H9 (cell line): ENCODE measurements at regions not wholly inside any gene's neighbourhood (a gene's known extent, or its start where the extent isn't known, plus 50 kb on each side); places are given as distances from the start of the nearest gene placed in this dataset.

ENCODE experiments used
- DNase-seq: peaks from one replicate; pipeline ENCODE4 v3.0.0-alpha.2; 2017
- H2AFZ ChIP-seq: one replicate; pipeline ENCODE4 v1.6.1; 2013; ENCODE audit warnings: mild to moderate bottlenecking, low read length, control low read depth, moderate library complexity
- H2AK5ac ChIP-seq: 2 replicates; pipeline ENCODE4 v1.6.1; 2013; ENCODE audit warnings: low read length, control low read depth, mixed read lengths; ENCODE audit not compliant: insufficient read length
- H2BK120ac ChIP-seq: one replicate; pipeline ENCODE4 v1.6.1; 2013; ENCODE audit warnings: low read depth, mild to moderate bottlenecking, low read length, control low read depth, inconsistent platforms; ENCODE audit not compliant: poor library complexity, severe bottlenecking
- H2BK12ac ChIP-seq: 2 replicates; pipeline ENCODE4 v1.6.1; 2013; ENCODE audit warnings: low read length, control low read depth, mixed read lengths, low read depth; ENCODE audit not compliant: insufficient read length
- H2BK15ac ChIP-seq: 2 replicates; pipeline ENCODE4 v1.6.1; 2013; ENCODE audit warnings: low read depth, low read length, control low read depth
- H2BK20ac ChIP-seq: one replicate; pipeline ENCODE4 v1.6.1; 2013; ENCODE audit warnings: low read depth, mild to moderate bottlenecking, low read length, control low read depth, inconsistent platforms; ENCODE audit not compliant: poor library complexity, severe bottlenecking
- H2BK5ac ChIP-seq: 2 replicates; pipeline ENCODE4 v1.6.1; 2013; ENCODE audit warnings: low read length, control low read depth, mixed read lengths; ENCODE audit not compliant: insufficient read length
- H3K14ac ChIP-seq: 2 replicates; pipeline ENCODE4 v1.6.1; 2013; ENCODE audit warnings: low read length, control low read depth; ENCODE audit not compliant: insufficient read depth
- H3K18ac ChIP-seq: 2 replicates; pipeline ENCODE4 v1.6.1; 2013; ENCODE audit warnings: low read depth, mild to moderate bottlenecking, mixed read lengths, low read length, control low read depth; ENCODE audit not compliant: insufficient read length
- H3K23ac ChIP-seq: 2 replicates; pipeline ENCODE4 v1.6.1; 2013; ENCODE audit warnings: low read length, control low read depth, mixed read lengths, low read depth; ENCODE audit not compliant: insufficient read length
- H3K23me2 ChIP-seq: 2 replicates; pipeline ENCODE4 v1.6.1; 2013; ENCODE audit warnings: low read depth, mild to moderate bottlenecking, mixed read lengths, low read length, control low read depth; ENCODE audit not compliant: insufficient read length, poor library complexity, severe bottlenecking
- H3K27ac ChIP-seq: 2 replicates; pipeline ENCODE4 v1.5.1; 2013; ENCODE audit warnings: low read length, control low read depth, mixed read lengths, low read depth; ENCODE audit not compliant: insufficient read length
- H3K27me3 ChIP-seq: 2 replicates; pipeline ENCODE4 v1.6.1; 2013; ENCODE audit warnings: low read length, control low read depth, inconsistent platforms; ENCODE audit not compliant: insufficient read depth
- H3K4ac ChIP-seq: 2 replicates; pipeline ENCODE4 v1.6.1; 2013; ENCODE audit warnings: low read depth, mild to moderate bottlenecking, control low read depth, inconsistent platforms, low read length, moderate library complexity
- H3K4me1 ChIP-seq: 2 replicates; pipeline ENCODE4 v1.6.1; 2013; ENCODE audit warnings: low read length, control low read depth, inconsistent platforms; ENCODE audit not compliant: insufficient read depth
- H3K4me2 ChIP-seq: 2 replicates; pipeline ENCODE4 v1.6.1; 2013; ENCODE audit warnings: low read length, control low read depth, mixed read lengths; ENCODE audit not compliant: insufficient read length, insufficient read depth
- H3K56ac ChIP-seq: 2 replicates; pipeline ENCODE4 v1.6.1; 2013; ENCODE audit warnings: low read depth, mild to moderate bottlenecking, mixed read lengths, low read length, control low read depth; ENCODE audit not compliant: insufficient read length
- H3K79me1 ChIP-seq: 2 replicates; pipeline ENCODE4 v1.6.1; 2013; ENCODE audit warnings: low read depth, mild to moderate bottlenecking, moderate library complexity, low read length, control low read depth, inconsistent platforms; ENCODE audit not compliant: insufficient read depth, poor library complexity, severe bottlenecking
- H3K79me2 ChIP-seq: 2 replicates; pipeline ENCODE4 v1.6.1; 2013; ENCODE audit warnings: low read length, control low read depth, inconsistent platforms; ENCODE audit not compliant: insufficient read depth
- H3K9ac ChIP-seq: 2 replicates; pipeline ENCODE4 v1.6.1; 2013; ENCODE audit warnings: low read length, control low read depth, mixed read lengths; ENCODE audit not compliant: insufficient read length; ENCODE audit errors: extremely low read depth
- H3K9me3 ChIP-seq: one replicate; pipeline ENCODE4 v1.6.1; 2013; ENCODE audit warnings: low read depth, low read length, inconsistent platforms; ENCODE audit not compliant: control insufficient read depth
- H3T11ph ChIP-seq: one replicate; pipeline ENCODE4 v1.6.1; 2013; ENCODE audit warnings: mild to moderate bottlenecking, low read length, control low read depth, inconsistent platforms
- H4K20me1 ChIP-seq: one replicate; pipeline ENCODE4 v1.6.1; 2013; ENCODE audit not compliant: control insufficient read depth, insufficient read length, insufficient read depth
- H4K5ac ChIP-seq: 2 replicates; pipeline ENCODE4 v1.6.1; 2013; ENCODE audit warnings: low read depth, mild to moderate bottlenecking, mixed read lengths, low read length, control low read depth; ENCODE audit not compliant: insufficient read length
- H4K8ac ChIP-seq: replicated peaks from 2 replicates; pipeline ENCODE4 v1.6.1; 2013; ENCODE audit warnings: low read length, control low read depth, mixed read lengths, low read depth; ENCODE audit not compliant: insufficient read length
- H4K91ac ChIP-seq: 2 replicates; pipeline ENCODE4 v1.6.1; 2013; ENCODE audit warnings: low read depth, mild to moderate bottlenecking, moderate library complexity, mixed read lengths, low read length, control low read depth; ENCODE audit not compliant: insufficient read length
- H3K27ac Mint-ChIP-seq, 3 experiments: 2 replicates in 2 of 3; 3 replicates in 1 of 3; pipeline ENCODE4 v1.8.0; 2020 to 2021; ENCODE audit warnings: mixed read lengths in 3 of 3, mild to moderate bottlenecking in 1 of 3, moderate library complexity in 1 of 3
- H3K27me3 Mint-ChIP-seq: 2 replicates; pipeline ENCODE4 v1.8.0; 2021; ENCODE audit warnings: low read depth, mild to moderate bottlenecking, moderate library complexity, mixed read lengths
- H3K36me3 Mint-ChIP-seq, 3 experiments: 2 replicates in 2 of 3; 3 replicates in 1 of 3; pipeline ENCODE4 v1.8.0; 2020 to 2021; ENCODE audit warnings: low read depth in 3 of 3, mixed read lengths in 3 of 3; ENCODE audit not compliant: insufficient read depth in 1 of 3
- H3K4me1 Mint-ChIP-seq, 2 experiments: 2 replicates each; pipeline ENCODE4 v1.8.0; 2020; ENCODE audit warnings: mixed read lengths in 2 of 2
- H3K4me3 Mint-ChIP-seq, 2 experiments: 2 replicates in 1 of 2; 3 replicates in 1 of 2; pipeline ENCODE4 v1.8.0; 2020 to 2021; ENCODE audit warnings: mild to moderate bottlenecking in 2 of 2, mixed read lengths in 2 of 2, moderate library complexity in 1 of 2
- H3K9me3 Mint-ChIP-seq, 2 experiments: 2 replicates in 1 of 2; 3 replicates in 1 of 2; pipeline ENCODE4 v1.8.0; 2020; ENCODE audit warnings: mild to moderate bottlenecking in 2 of 2, mixed read lengths in 2 of 2, moderate library complexity in 1 of 2
- CTCF ChIP-seq: fragments of 200-600 bp; sonication (generic); conservative IDR thresholded peaks from 3 replicates; pipeline ENCODE4 v1.8.0; 2021; ENCODE audit warnings: antibody characterized with exemption, mild to moderate bottlenecking
- WGBS: extraction: QIAGEN DNeasy Blood & Tissue Kit; methylation state at CpG from one replicate; pipeline ENCODE4 v1.1.7; 2013; ENCODE audit warnings: missing lambda C conversion rate, low lambda C conversion rate, mixed read lengths; ENCODE audit not compliant: insufficient read length; ENCODE audit errors: extremely low coverage; 5-methylcytosine and 5-hydroxymethylcytosine counted together

- H3K23ac ChIP-seq = no peak overlapping the region
- no peaks in the 10 kb centered on the region for H3K27me3 ChIP-seq
- no peak overlapping the region for H4K8ac ChIP-seq
- no peaks in the 10 kb centered on the region for H3K9me3 ChIP-seq
- no peak overlapping the region for H3T11ph ChIP-seq
- no peaks in the 10 kb centered on the region for H4K20me1 ChIP-seq
- H2BK15ac ChIP-seq = no peak overlapping the region
- no peak overlapping the region for H2BK5ac ChIP-seq
- no peak overlapping the region for H3K56ac ChIP-seq
- TF ChIP-seq CTCF = no peak
- no peak overlapping the region for H3K4me3 Mint-ChIP-seq
- H3K23me2 ChIP-seq = no peaks in the 10 kb centered on the region
- no peak overlapping the region for H3K18ac ChIP-seq
- no peak overlapping the region for H3K14ac ChIP-seq
- H3K27me3 Mint-ChIP-seq = no peaks in the 10 kb centered on the region
- no peaks in the 10 kb centered on the region for H3K9me3 Mint-ChIP-seq
- H3K4me1 Mint-ChIP-seq = peaks cover 0 to 4% of the 10 kb centered on the region in 2 experiments; a peak in 1 of 4 replicates
- no CpG with 5 or more reads among the region's 6 CpGs for WGBS
- H3K79me2 ChIP-seq = no peaks in the 10 kb centered on the region
- H2BK120ac ChIP-seq = no peak overlapping the region
- no peak overlapping the region for H3K4me2 ChIP-seq
- no peak overlapping the region for H2AFZ ChIP-seq
- no peak overlapping the region for H4K5ac ChIP-seq
- no peaks in the 10 kb centered on the region for H3K4me1 ChIP-seq
- no peak overlapping the region for H4K91ac ChIP-seq
- H3K27ac ChIP-seq = no peak overlapping the region
- no peak overlapping the region for H3K4ac ChIP-seq
- H3K27ac Mint-ChIP-seq = no peak overlapping the region
- H3K9ac ChIP-seq = no peak overlapping the region
- H3K36me3 Mint-ChIP-seq = no peaks in the 10 kb centered on the region
- no peak overlapping the region for H2AK5ac ChIP-seq
- no peak for DNase-seq
- no peaks in the 10 kb centered on the region for H3K79me1 ChIP-seq
- H2BK20ac ChIP-seq = no peak overlapping the region
- H2BK12ac ChIP-seq = no peak overlapping the region
Measured at GRCh38 chr4:96317891-96318290, 478.0 kb downstream of the PDHA2 start.
